GM23338 (cell line): ENCODE measurements at regions not wholly inside any gene's neighbourhood (a gene's known extent, or its start where the extent isn't known, plus 50 kb on each side); places are given as distances from the start of the nearest gene placed in this dataset.

Experiments used
- ATAC-seq: fragments of 200-7000 bp; cut with Tn5 transposase; 3 replicates; pipeline ENCODE4 v1.9.1; 2020
- DNase-seq: peaks from one replicate; pipeline ENCODE4 v3.0.0-alpha.2; 2015; ENCODE audit warnings: low spot score
- H2AFZ ChIP-seq: fragments of 200-600 bp; sonication (generic); 2 replicates; pipeline ENCODE4 v1.8.0; 2016; ENCODE audit warnings: antibody characterized with exemption, mild to moderate bottlenecking, moderate library complexity
- H3F3A ChIP-seq: fragments of 200-600 bp; sonication (generic); replicated peaks from 2 replicates; pipeline ENCODE4 v1.8.0; 2017; ENCODE audit warnings: antibody characterized with exemption, mixed run types, low read depth
- H3K27ac ChIP-seq: fragments of 200-600 bp; sonication (generic); 2 replicates; pipeline ENCODE4 v1.6.1; 2016; ENCODE audit warnings: low read depth
- H3K27me3 ChIP-seq: fragments of 200-600 bp; sonication (generic); 2 replicates; pipeline ENCODE4 v1.8.0; 2016; ENCODE audit warnings: mild to moderate bottlenecking, mixed run types, moderate library complexity; ENCODE audit not compliant: insufficient read depth
- H3K36me3 ChIP-seq: fragments of 200-600 bp; sonication (generic); 2 replicates; pipeline ENCODE4 v1.8.0; 2016; ENCODE audit warnings: mild to moderate bottlenecking; ENCODE audit not compliant: insufficient read depth
- H3K4me1 ChIP-seq: fragments of 200-600 bp; sonication (generic); 2 replicates; pipeline ENCODE4 v1.8.0; 2016; ENCODE audit warnings: mild to moderate bottlenecking, moderate library complexity; ENCODE audit not compliant: insufficient read depth
- H3K4me2 ChIP-seq: fragments of 200-600 bp; sonication (generic); 2 replicates; pipeline ENCODE4 v1.7.1; 2017; ENCODE audit warnings: mixed run types
- H3K4me3 ChIP-seq: fragments of 200-600 bp; sonication (generic); 2 replicates; pipeline ENCODE4 v1.6.1; 2016; ENCODE audit warnings: mixed run types
- H3K79me2 ChIP-seq: fragments of 200-600 bp; sonication (generic); replicated peaks from 2 replicates; pipeline ENCODE4 v1.8.0; 2017; ENCODE audit warnings: mild to moderate bottlenecking; ENCODE audit not compliant: insufficient read depth
- H3K9me2 ChIP-seq: fragments of 200-600 bp; sonication (generic); 2 replicates; pipeline ENCODE4 v1.8.0; 2017; ENCODE audit not compliant: insufficient read depth
- H4K20me1 ChIP-seq: fragments of 200-600 bp; sonication (generic); replicated peaks from 2 replicates; pipeline ENCODE4 v1.8.0; 2017; ENCODE audit warnings: mild to moderate bottlenecking; ENCODE audit not compliant: insufficient read depth
- H3K27ac Mint-ChIP-seq: 2 replicates; pipeline ENCODE4 v1.8.0; 2020; ENCODE audit warnings: inconsistent platforms, mild to moderate bottlenecking, moderate library complexity, mixed read lengths
- H3K27me3 Mint-ChIP-seq: 3 replicates; pipeline ENCODE4 v1.8.0; 2022; ENCODE audit warnings: low read depth, mild to moderate bottlenecking, moderate library complexity, mixed read lengths, inconsistent platforms; ENCODE audit not compliant: insufficient read depth, poor library complexity
- H3K36me3 Mint-ChIP-seq: 3 replicates; pipeline ENCODE4 v1.8.0; 2021; ENCODE audit warnings: low read depth, mild to moderate bottlenecking, inconsistent platforms, moderate library complexity, mixed read lengths
- H3K4me1 Mint-ChIP-seq: 3 replicates; pipeline ENCODE4 v1.8.0; 2020; ENCODE audit warnings: mild to moderate bottlenecking, inconsistent platforms, mixed read lengths
- H3K4me3 Mint-ChIP-seq: 3 replicates; pipeline ENCODE4 v1.8.0; 2021; ENCODE audit warnings: moderate library complexity, mild to moderate bottlenecking, inconsistent platforms, mixed read lengths
- H3K9me3 Mint-ChIP-seq: 3 replicates; pipeline ENCODE4 v1.8.0; 2020; ENCODE audit warnings: moderate library complexity, mild to moderate bottlenecking, inconsistent platforms, mixed read lengths
- EZH2 ChIP-seq: fragments of 200-600 bp; sonication (generic); IDR thresholded peaks from one replicate; pipeline ENCODE4 v1.8.0; 2017; ENCODE audit warnings: antibody characterized with exemption, mild to moderate bottlenecking, low read depth; ENCODE audit not compliant: unreplicated experiment
- JUNB ChIP-seq: IDR thresholded peaks from one replicate; pipeline ENCODE4 v1.6.1; 2016; ENCODE audit warnings: antibody characterized with exemption; ENCODE audit not compliant: unreplicated experiment
- ZNF331 ChIP-seq: fragments of 250-450 bp; sonication (Bioruptor Pico); IDR thresholded peaks from 2 replicates; pipeline ENCODE4 v1.5.0; 2020; ENCODE audit warnings: low read depth, mild to moderate bottlenecking, moderate library complexity
- TF ChIP-seq, protein P1 (sequence below): IDR thresholded peaks from one replicate; pipeline ENCODE4 v1.6.1; 2018; ENCODE audit warnings: antibody characterized with exemption; ENCODE audit not compliant: unreplicated experiment
- TF ChIP-seq, protein P2 (sequence below), 2 experiments: fragments of 200-600 bp in 1 of 2; sonication (generic) in 1 of 2; conservative IDR thresholded peaks; 2 replicates each; pipeline versions ENCODE4 v1.5.1 to v1.6.1; 2016 to 2017; ENCODE audit warnings: antibody characterized with exemption in 2 of 2, low read depth in 2 of 2, mild to moderate bottlenecking in 2 of 2, moderate library complexity in 1 of 2
- TF ChIP-seq, protein P3 (sequence below): IDR thresholded peaks from 2 replicates; pipeline ENCODE4 v1.6.1; 2016; ENCODE audit warnings: antibody characterized with exemption
- TF ChIP-seq, protein P4 (sequence below): fragments of 250-450 bp; sonication (Bioruptor Pico); IDR thresholded peaks from 2 replicates; pipeline ENCODE4 v1.5.0; 2020; ENCODE audit warnings: mild to moderate bottlenecking, moderate library complexity

DNA sequence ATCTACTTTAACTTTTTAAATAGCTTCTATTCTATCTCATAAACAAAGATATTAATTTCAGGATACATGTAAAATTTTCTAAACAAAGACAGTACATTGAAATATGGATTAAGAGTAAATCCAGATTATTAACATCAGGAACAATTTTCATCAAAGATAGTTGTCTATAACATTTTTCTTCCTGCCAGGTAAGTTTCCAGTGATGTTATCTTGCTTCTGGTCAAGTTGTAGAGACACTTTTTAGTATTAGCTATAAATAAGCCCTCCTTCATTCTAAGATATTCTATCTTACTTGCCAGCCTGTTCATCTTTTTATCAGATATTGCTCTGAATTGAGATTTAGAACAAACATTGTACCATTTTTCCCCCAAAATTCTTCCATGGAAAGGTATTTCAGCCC is 94.4 kb upstream of the KCTD3 start:
- no peaks in the 10 kb centered on the region; the same call in 1 of the 2 replicates for H3K9me2 ChIP-seq
- H3K4me2 ChIP-seq, result no peak overlapping the region
- TF ChIP-seq, protein P1, sequence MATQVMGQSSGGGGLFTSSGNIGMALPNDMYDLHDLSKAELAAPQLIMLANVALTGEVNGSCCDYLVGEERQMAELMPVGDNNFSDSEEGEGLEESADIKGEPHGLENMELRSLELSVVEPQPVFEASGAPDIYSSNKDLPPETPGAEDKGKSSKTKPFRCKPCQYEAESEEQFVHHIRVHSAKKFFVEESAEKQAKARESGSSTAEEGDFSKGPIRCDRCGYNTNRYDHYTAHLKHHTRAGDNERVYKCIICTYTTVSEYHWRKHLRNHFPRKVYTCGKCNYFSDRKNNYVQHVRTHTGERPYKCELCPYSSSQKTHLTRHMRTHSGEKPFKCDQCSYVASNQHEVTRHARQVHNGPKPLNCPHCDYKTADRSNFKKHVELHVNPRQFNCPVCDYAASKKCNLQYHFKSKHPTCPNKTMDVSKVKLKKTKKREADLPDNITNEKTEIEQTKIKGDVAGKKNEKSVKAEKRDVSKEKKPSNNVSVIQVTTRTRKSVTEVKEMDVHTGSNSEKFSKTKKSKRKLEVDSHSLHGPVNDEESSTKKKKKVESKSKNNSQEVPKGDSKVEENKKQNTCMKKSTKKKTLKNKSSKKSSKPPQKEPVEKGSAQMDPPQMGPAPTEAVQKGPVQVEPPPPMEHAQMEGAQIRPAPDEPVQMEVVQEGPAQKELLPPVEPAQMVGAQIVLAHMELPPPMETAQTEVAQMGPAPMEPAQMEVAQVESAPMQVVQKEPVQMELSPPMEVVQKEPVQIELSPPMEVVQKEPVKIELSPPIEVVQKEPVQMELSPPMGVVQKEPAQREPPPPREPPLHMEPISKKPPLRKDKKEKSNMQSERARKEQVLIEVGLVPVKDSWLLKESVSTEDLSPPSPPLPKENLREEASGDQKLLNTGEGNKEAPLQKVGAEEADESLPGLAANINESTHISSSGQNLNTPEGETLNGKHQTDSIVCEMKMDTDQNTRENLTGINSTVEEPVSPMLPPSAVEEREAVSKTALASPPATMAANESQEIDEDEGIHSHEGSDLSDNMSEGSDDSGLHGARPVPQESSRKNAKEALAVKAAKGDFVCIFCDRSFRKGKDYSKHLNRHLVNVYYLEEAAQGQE, result no peak
- TF ChIP-seq, protein P2, sequence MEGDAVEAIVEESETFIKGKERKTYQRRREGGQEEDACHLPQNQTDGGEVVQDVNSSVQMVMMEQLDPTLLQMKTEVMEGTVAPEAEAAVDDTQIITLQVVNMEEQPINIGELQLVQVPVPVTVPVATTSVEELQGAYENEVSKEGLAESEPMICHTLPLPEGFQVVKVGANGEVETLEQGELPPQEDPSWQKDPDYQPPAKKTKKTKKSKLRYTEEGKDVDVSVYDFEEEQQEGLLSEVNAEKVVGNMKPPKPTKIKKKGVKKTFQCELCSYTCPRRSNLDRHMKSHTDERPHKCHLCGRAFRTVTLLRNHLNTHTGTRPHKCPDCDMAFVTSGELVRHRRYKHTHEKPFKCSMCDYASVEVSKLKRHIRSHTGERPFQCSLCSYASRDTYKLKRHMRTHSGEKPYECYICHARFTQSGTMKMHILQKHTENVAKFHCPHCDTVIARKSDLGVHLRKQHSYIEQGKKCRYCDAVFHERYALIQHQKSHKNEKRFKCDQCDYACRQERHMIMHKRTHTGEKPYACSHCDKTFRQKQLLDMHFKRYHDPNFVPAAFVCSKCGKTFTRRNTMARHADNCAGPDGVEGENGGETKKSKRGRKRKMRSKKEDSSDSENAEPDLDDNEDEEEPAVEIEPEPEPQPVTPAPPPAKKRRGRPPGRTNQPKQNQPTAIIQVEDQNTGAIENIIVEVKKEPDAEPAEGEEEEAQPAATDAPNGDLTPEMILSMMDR (conservative IDR thresholded peaks at IDR 0.05; ENCODE audit: low read depth in 2 of 2), result no peak
- TF ChIP-seq ZNF331 (CRISPR knock-in tag), result no peak
- TF ChIP-seq, protein P3, sequence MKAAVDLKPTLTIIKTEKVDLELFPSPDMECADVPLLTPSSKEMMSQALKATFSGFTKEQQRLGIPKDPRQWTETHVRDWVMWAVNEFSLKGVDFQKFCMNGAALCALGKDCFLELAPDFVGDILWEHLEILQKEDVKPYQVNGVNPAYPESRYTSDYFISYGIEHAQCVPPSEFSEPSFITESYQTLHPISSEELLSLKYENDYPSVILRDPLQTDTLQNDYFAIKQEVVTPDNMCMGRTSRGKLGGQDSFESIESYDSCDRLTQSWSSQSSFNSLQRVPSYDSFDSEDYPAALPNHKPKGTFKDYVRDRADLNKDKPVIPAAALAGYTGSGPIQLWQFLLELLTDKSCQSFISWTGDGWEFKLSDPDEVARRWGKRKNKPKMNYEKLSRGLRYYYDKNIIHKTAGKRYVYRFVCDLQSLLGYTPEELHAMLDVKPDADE, result no peak
- TF ChIP-seq, protein P4, sequence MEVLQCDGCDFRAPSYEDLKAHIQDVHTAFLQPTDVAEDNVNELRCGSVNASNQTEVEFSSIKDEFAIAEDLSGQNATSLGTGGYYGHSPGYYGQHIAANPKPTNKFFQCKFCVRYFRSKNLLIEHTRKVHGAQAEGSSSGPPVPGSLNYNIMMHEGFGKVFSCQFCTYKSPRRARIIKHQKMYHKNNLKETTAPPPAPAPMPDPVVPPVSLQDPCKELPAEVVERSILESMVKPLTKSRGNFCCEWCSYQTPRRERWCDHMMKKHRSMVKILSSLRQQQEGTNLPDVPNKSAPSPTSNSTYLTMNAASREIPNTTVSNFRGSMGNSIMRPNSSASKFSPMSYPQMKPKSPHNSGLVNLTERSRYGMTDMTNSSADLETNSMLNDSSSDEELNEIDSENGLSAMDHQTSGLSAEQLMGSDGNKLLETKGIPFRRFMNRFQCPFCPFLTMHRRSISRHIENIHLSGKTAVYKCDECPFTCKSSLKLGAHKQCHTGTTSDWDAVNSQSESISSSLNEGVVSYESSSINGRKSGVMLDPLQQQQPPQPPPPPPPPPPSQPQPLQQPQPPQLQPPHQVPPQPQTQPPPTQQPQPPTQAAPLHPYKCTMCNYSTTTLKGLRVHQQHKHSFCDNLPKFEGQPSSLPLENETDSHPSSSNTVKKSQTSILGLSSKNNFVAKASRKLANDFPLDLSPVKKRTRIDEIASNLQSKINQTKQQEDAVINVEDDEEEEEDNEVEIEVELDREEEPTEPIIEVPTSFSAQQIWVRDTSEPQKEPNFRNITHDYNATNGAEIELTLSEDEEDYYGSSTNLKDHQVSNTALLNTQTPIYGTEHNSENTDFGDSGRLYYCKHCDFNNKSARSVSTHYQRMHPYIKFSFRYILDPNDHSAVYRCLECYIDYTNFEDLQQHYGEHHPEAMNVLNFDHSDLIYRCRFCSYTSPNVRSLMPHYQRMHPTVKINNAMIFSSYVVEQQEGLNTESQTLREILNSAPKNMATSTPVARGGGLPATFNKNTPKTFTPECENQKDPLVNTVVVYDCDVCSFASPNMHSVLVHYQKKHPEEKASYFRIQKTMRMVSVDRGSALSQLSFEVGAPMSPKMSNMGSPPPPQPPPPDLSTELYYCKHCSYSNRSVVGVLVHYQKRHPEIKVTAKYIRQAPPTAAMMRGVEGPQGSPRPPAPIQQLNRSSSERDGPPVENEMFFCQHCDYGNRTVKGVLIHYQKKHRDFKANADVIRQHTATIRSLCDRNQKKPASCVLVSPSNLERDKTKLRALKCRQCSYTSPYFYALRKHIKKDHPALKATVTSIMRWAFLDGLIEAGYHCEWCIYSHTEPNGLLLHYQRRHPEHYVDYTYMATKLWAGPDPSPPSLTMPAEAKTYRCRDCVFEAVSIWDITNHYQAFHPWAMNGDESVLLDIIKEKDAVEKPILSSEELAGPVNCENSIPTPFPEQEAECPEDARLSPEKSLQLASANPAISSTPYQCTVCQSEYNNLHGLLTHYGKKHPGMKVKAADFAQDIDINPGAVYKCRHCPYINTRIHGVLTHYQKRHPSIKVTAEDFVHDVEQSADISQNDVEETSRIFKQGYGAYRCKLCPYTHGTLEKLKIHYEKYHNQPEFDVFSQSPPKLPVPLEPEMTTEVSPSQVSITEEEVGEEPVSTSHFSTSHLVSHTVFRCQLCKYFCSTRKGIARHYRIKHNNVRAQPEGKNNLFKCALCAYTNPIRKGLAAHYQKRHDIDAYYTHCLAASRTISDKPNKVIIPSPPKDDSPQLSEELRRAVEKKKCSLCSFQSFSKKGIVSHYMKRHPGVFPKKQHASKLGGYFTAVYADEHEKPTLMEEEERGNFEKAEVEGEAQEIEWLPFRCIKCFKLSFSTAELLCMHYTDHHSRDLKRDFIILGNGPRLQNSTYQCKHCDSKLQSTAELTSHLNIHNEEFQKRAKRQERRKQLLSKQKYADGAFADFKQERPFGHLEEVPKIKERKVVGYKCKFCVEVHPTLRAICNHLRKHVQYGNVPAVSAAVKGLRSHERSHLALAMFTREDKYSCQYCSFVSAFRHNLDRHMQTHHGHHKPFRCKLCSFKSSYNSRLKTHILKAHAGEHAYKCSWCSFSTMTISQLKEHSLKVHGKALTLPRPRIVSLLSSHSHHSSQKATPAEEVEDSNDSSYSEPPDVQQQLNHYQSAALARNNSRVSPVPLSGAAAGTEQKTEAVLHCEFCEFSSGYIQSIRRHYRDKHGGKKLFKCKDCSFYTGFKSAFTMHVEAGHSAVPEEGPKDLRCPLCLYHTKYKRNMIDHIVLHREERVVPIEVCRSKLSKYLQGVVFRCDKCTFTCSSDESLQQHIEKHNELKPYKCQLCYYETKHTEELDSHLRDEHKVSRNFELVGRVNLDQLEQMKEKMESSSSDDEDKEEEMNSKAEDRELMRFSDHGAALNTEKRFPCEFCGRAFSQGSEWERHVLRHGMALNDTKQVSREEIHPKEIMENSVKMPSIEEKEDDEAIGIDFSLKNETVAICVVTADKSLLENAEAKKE (CRISPR knock-in tag), result no peak
- TF ChIP-seq JUNB, result no peak
- no peak for TF ChIP-seq EZH2
- H4K20me1 ChIP-seq, result no peaks in the 10 kb centered on the region
- Mint-ChIP-seq H3K9me3 (peaks cover 6% of the 10 kb centered on the region), H3K4me1 (no peaks in the 10 kb centered on the region), H3K36me3 (no peaks in the 10 kb centered on the region; the same call in 1 of the 3 replicates), H3K27me3 (peaks cover 2% of the 10 kb centered on the region), H3K4me3 (no peak overlapping the region), H3K27ac (no peak overlapping the region)
- no peaks in the 10 kb centered on the region for H3F3A ChIP-seq
- no peak for ATAC-seq
- no peak overlapping the region for H2AFZ ChIP-seq
- H3K4me3 ChIP-seq, result no peak overlapping the region
- no peak overlapping the region for H3K27ac ChIP-seq
- H3K36me3 ChIP-seq, result no peaks in the 10 kb centered on the region
- H3K79me2 ChIP-seq, result no peaks in the 10 kb centered on the region
- H3K4me1 ChIP-seq, result no peaks in the 10 kb centered on the region
- no peaks in the 10 kb centered on the region for H3K27me3 ChIP-seq
- no peak for DNase-seq
